Hematopoietic multipotent progenitor cell treated with erythropoietin and hydrocortisone succinate and interleukin-3 and kit ligand, for 15 days (in vitro differentiated cells): ENCODE measurements at regions not wholly inside any gene's neighbourhood (a gene's known extent, or its start where the extent isn't known, plus 50 kb on each side); places are given as distances from the start of the nearest gene placed in this dataset.

Experiments
- DNase-seq: peaks from one replicate; pipeline ENCODE4 v3.0.0-alpha.2; 2015; ENCODE audit warnings: low spot score

DNA sequence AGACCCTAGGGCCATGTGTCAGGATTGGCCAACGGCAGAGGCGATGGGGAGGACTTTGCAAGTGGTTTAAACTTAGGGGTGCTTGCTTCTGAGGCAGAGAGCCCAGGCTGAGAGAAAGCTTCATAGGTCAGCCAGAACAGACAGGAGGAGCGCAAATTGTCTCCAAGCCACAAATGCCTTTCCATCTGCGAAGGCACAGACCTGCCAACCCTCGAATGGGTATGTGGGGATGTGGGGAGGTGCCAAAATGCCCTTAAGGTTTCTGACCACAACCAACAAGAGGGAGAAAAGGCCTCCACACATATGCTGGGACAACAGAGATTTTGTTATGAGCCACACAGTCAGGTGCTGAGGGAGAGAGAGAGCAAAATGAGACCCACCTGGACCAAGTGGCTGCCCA, 283.6 kb downstream of the CYP26B1 start:
- no peak for DNase-seq

DNA sequence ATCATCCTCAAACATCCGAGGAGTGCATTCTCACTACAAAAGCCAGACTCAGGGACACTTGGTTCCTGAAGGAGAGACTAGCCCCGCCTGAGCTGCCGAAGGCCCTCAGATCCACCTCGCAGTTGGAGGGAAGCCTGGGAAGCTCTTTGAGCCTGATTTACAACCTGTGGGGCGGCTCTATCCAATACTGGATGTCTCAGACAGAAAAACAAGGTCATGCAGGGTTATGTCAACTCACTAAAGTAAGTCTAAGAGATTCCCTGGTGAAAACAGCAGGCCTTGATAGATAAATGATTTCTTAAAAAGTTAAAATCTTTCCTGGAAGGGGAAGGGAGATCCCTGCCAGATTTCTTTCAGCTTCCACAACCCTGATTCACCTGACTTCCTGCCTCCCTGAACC, 284.3 kb downstream of the CYP26B1 start:
- DNase-seq: no peak

GRCh38 chr2:71862921-71863320, 284.7 kb downstream of the CYP26B1 start:
- no peak for DNase-seq

DNA sequence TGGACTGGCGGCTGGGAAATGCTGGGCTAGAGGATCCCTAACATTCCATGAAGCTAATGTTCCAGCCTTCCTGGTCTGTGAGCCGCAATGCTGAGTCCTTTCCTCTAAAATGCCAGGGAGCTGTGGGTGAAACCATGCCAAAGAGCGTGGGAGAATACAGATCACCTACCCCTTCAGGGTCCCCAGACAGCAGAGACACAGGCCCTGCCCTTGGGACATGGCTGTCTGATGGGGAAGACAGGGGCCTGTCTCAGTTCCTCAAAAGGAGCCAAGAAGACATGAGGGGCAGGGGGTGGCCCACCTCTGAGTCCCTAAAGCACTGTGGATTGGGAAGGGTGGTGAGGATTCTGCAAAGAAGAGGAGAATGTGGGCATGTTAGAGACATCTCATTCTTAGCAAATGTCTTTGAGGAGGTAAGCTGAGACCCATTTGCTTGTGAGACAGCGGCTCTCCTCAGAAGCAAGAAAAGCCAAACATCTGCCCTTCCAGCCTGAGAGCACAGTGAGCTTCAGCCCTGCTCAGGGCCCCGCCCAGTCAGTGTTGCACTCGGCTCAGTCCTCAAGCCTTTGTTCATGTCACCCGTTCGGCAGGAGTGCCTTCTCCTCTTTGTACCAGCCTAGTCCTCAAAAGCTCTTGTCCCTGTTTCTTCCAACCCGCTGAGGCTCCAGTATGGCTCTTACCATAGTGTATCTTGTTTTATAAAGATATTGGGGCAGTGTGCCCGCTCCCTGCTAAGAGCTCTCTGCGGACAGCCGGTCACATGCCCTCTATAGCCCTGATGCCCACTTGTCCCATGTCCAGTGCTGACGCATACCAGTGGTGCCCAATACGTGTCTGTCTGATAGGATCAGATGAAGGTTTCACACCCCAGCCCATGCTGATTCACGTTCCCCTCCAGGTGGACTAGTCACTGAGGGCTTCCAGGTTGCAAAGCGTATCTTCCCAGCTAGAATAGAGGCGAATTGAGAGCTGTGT, 286.2 kb downstream of the CYP26B1 start:
- DNase-seq: no peak

DNA sequence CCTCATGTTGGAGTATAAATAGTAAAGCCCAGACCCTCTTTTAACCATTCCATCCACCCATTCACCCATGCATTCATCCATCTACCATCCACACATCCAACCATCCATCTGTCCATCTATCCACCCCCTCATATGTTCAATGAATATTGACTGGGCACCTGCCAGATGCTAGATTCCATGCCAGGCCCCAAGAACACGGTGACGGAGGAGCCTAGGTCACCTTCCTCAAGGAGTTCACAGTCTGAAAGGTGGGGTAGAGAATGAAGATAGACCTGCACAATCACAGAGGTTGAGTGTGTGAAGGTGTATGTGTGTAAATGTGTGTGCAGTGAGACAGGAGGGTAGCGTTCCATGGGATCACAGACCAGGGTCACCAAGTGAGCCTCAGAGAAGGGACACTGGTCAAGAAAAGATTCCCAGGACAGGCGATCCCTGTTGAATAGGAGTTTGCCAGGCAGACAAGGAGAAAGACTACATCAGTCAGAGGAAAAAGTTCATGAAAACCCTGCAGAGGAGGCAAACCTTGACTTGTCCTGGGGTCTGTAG, 287.2 kb downstream of the CYP26B1 start:
- DNase-seq: no peak

- no peak for DNase-seq
Measured at GRCh38 chr2:71859211-71859847, 288.3 kb downstream of the CYP26B1 start.

- DNase-seq: no peak
Measured at GRCh38 chr2:71858071-71858470, 289.6 kb downstream of the CYP26B1 start.

GRCh38 chr2:71857636-71858035, 290.0 kb downstream of the CYP26B1 start:
- DNase-seq: no peak

GRCh38 chr2:71856773-71857525, 290.7 kb downstream of the CYP26B1 start:
- no peak for DNase-seq

DNA sequence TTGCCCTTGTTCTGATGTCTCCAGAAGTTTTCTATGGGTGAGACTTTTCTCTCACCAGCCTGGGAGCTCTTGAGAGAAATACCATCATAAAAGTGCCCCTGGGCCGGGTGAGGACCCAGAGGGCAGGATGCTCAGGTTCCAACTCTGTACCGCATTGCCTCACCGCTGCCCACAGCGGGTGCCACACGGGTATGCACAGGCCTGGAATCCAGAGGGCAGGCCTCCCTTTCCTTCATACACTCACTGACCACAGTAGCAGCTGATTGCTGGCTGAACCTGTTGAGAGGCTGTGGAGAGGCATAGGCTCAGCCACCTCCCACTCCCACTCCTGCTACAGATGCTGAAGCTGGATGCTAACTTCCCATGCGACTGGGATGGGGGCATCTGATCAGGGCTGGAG, 293.8 kb downstream of the CYP26B1 start:
- DNase-seq: no peak

- no peak for DNase-seq
Measured at GRCh38 chr2:71852141-71852711, 295.4 kb downstream of the CYP26B1 start.

- no peak for DNase-seq
Measured at GRCh38 chr2:71851094-71851750, 296.4 kb downstream of the CYP26B1 start.

- DNase-seq: no peak
Measured at GRCh38 chr2:71850306-71850801, 297.3 kb downstream of the CYP26B1 start.

- no peak for DNase-seq
Measured at GRCh38 chr2:71849607-71850305, 297.9 kb downstream of the CYP26B1 start.

GRCh38 chr2:71849111-71849510, 298.6 kb downstream of the CYP26B1 start:
- no peak for DNase-seq

DNA sequence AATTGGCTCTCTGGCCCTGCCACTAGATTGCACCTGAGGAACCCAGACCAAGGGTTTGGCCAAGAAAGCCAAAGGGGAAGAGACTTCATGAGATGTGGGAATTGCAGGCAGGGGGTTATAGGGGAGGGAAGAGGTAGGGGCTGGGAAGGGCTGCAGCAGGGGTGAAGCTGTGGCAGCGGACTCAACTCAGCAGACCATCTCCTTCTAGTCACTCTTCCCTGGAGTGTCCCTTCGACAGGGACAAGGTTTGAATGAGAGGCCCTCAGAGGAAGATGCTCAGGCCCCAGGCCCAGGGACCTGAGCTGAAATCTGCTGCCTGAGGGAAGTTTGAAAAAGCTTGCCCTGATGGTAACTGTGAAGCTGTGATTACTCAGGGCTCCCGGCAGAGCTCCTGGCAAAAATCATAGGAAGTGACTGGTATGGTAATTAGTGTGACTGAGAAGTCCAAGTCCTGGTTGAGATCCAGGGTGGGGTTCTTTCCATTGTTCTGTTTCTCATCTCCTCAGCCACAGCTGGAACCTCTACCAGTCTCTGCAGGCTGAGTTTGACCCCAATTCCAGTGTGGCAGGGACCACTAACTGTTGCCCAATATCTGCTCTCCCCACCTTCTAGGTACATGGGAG, 300.9 kb downstream of the CYP26B1 start:
- no peak for DNase-seq

GRCh38 chr2:71846072-71846471, 301.6 kb downstream of the CYP26B1 start:
- no peak for DNase-seq

DNA sequence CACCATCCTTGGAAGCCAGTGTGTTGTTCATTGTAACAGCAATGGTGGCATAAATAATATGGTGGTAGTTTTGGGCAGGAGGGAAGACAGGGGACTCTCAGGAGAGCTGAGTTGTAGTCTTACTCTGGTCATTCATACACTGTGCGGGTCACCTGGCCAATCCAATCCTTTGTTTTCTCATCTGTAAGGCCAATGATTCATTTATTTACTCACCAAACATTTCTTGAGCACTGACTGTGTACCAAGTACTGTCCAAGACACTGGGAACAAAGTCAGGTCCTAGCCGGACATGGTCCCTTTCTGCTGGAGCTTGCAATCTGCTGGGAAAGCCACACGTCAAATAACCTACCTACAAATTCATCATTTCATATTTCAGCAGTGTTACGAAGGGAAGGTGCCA, 302.7 kb downstream of the CYP26B1 start:
- no peak for DNase-seq

DNA sequence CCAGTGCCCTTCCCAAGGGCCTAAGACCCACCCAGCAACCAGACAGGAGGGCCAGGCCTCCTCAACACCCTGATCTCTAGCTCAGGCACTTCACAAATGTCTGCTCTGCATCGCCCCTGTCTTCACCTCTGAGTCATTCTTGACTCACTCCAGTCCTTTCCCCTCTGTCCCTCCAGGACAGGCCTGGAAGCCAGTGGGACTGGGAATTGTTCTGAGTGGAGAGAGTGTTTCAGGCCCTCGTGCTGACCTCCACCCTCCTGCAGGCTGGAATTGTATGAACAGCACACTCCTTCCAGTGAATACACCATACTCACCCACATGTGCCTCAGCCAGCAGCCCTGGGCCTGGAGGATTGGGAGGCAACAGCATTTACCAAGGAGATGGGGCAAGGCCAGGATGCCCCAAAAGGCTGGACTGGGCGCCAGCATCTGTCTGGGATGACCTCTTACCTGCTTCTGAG, 304.2 kb downstream of the CYP26B1 start:
- no peak for DNase-seq

- DNase-seq: no peak
Measured at GRCh38 chr2:71842744-71843143, 304.9 kb downstream of the CYP26B1 start.
